Smooth muscle cell (in vitro differentiated cells): ENCODE measurements at regions not wholly inside any gene's neighbourhood (a gene's known extent, or its start where the extent isn't known, plus 50 kb on each side); places are given as distances from the start of the nearest gene placed in this dataset.

Experiments used
- DNase-seq: peaks from one replicate; lab custom pipeline; 2025; ENCODE audit not compliant: unreplicated experiment; lab: John Stamatoyannopoulos, UW
- H2AFZ ChIP-seq: fragments of 200-600 bp; sonication (generic); 2 replicates; pipeline ENCODE4 v1.6.0; 2016; ENCODE audit warnings: antibody characterized with exemption, low read depth, mild to moderate bottlenecking
- H3F3A ChIP-seq: fragments of 200-600 bp; sonication (generic); 2 replicates; pipeline ENCODE4 v1.6.0; 2017; ENCODE audit warnings: antibody characterized with exemption, low read depth
- H3K27ac ChIP-seq: fragments of 200-600 bp; sonication (generic); 2 replicates; pipeline ENCODE4 v1.5.1; 2016; ENCODE audit warnings: low read depth, mild to moderate bottlenecking
- H3K27me3 ChIP-seq: fragments of 200-600 bp; sonication (generic); 2 replicates; pipeline ENCODE4 v1.6.1; 2016; ENCODE audit warnings: low read depth, mild to moderate bottlenecking
- H3K36me3 ChIP-seq: fragments of 200-600 bp; sonication (generic); 2 replicates; pipeline ENCODE4 v1.5.1; 2016; ENCODE audit warnings: low read depth
- H3K4me1 ChIP-seq: fragments of 200-600 bp; sonication (generic); 2 replicates; pipeline ENCODE4 v1.5.1; 2016; ENCODE audit warnings: low read depth
- H3K4me2 ChIP-seq: fragments of 200-600 bp; sonication (generic); 2 replicates; pipeline ENCODE4 v1.6.0; 2016; ENCODE audit warnings: mild to moderate bottlenecking
- H3K4me3 ChIP-seq: fragments of 200-600 bp; sonication (generic); 2 replicates; pipeline ENCODE4 v1.5.1; 2016; ENCODE audit warnings: mild to moderate bottlenecking
- H3K79me2 ChIP-seq: fragments of 200-600 bp; sonication (generic); 2 replicates; pipeline ENCODE4 v1.6.0; 2016; ENCODE audit warnings: low read depth, mild to moderate bottlenecking
- H3K9ac ChIP-seq: fragments of 200-600 bp; sonication (generic); 2 replicates; pipeline ENCODE4 v1.6.0; 2016; ENCODE audit warnings: low read depth
- H3K9me3 ChIP-seq: fragments of 200-600 bp; sonication (generic); replicated peaks from 2 replicates; pipeline ENCODE4 v1.5.1; 2016; ENCODE audit warnings: low read depth
- H4K20me1 ChIP-seq: fragments of 200-600 bp; sonication (generic); 2 replicates; pipeline ENCODE4 v1.6.0; 2016; ENCODE audit warnings: low read depth
- CTCF ChIP-seq: fragments of 200-600 bp; sonication (generic); IDR thresholded peaks from 2 replicates; pipeline ENCODE4 v1.5.1; 2017; ENCODE audit warnings: borderline replicate concordance, mild to moderate bottlenecking, antibody characterized with exemption; ENCODE audit not compliant: insufficient read depth, poor library complexity, severe bottlenecking
- WGBS: methylation state at CpG from one replicate; pipeline ENCODE4 v1.1.7; 2016; ENCODE audit warnings: low lambda C conversion rate; 5-methylcytosine and 5-hydroxymethylcytosine counted together

DNA sequence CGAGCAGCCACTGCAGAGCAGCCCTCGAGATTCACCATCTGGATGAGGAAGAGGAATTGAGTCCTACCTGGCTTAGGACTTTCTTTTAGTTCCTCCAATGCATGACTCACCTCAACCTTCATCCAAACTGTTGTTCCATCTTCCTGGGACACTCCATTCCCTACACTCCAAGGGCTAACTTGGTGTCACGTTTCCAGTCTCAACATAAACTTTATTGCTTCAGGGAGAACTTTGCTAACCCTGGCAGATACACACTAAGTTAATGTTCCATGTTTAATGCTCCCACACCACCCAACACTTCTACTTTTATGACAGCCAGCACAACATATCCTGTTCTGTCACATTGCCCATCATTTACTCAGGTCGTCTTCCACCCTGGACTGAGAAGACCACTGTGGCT is 164.4 kb downstream of the RBM26 start:
- no peak for TF ChIP-seq CTCF
- H3K27ac ChIP-seq = no peak overlapping the region
- H3K4me1 ChIP-seq = no peaks in the 10 kb centered on the region
- H3K4me2 ChIP-seq = no peak overlapping the region
- no peaks in the 10 kb centered on the region for H3K36me3 ChIP-seq
- no peak overlapping the region for H3K4me3 ChIP-seq
- H4K20me1 ChIP-seq = no peaks in the 10 kb centered on the region
- H3K9me3 ChIP-seq = no peaks in the 10 kb centered on the region
- no peaks in the 10 kb centered on the region for H3K79me2 ChIP-seq
- no peak for DNase-seq
- no peaks in the 10 kb centered on the region for H3K27me3 ChIP-seq
- no peaks in the 10 kb centered on the region for H3F3A ChIP-seq
- no peak overlapping the region for H3K9ac ChIP-seq
- H2AFZ ChIP-seq = no peak overlapping the region
- 65% methylated on average over 4 of the region's 4 CpGs for WGBS

GRCh38 chr13:79237981-79238380 is 168.1 kb downstream of the RBM26 start:
- H3K27me3 ChIP-seq = no peaks in the 10 kb centered on the region
- H2AFZ ChIP-seq = no peak overlapping the region
- no peaks in the 10 kb centered on the region for H3K9me3 ChIP-seq
- no peaks in the 10 kb centered on the region for H4K20me1 ChIP-seq
- 80% methylated on average over 4 of the region's 4 CpGs for WGBS
- no peak overlapping the region for H3K4me3 ChIP-seq
- H3K4me1 ChIP-seq = no peaks in the 10 kb centered on the region
- no peaks in the 10 kb centered on the region for H3F3A ChIP-seq
- no peaks in the 10 kb centered on the region for H3K79me2 ChIP-seq
- H3K36me3 ChIP-seq = no peaks in the 10 kb centered on the region
- no peak for TF ChIP-seq CTCF
- no peak overlapping the region for H3K9ac ChIP-seq
- H3K27ac ChIP-seq = no peak overlapping the region
- no peak for DNase-seq
- no peak overlapping the region for H3K4me2 ChIP-seq

- H3K36me3 ChIP-seq = no peaks in the 10 kb centered on the region
- no peaks in the 10 kb centered on the region for H3F3A ChIP-seq
- H3K4me3 ChIP-seq = no peak overlapping the region
- no peak overlapping the region for H2AFZ ChIP-seq
- no peak for TF ChIP-seq CTCF
- peaks cover 5% of the 10 kb centered on the region for H3K4me1 ChIP-seq
- DNase-seq = no peak
- no peaks in the 10 kb centered on the region for H3K9me3 ChIP-seq
- 93% methylated on average over 2 of the region's 2 CpGs for WGBS
- no peaks in the 10 kb centered on the region for H4K20me1 ChIP-seq
- H3K79me2 ChIP-seq = no peaks in the 10 kb centered on the region
- no peak overlapping the region for H3K4me2 ChIP-seq
- no peaks in the 10 kb centered on the region for H3K27me3 ChIP-seq
- H3K27ac ChIP-seq = no peak overlapping the region
- no peak overlapping the region for H3K9ac ChIP-seq
Observed at GRCh38 chr13:79231887-79232286, 174.2 kb downstream of the RBM26 start.

DNA sequence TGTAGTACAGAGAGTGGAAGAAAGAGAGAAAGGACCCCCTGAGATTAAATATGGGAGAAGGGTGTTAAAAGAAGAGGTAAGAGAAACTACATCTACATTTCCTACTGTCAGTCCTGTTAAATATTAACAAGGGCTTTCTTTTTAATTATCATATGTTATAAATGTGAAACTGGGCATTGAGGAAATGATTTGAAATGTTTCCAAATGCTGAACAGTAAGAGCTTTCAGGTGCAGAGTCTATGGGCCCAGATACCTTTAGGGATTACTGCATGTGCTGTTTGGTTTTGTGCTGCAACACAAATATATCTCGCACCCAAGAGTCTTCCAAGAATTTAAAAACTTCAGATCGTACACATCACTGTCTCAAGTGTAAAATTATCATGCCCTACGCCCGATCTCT is 176.3 kb downstream of the RBM26 start:
- no peak for DNase-seq
- no peak overlapping the region for H3K27ac ChIP-seq
- H3K4me2 ChIP-seq = no peak overlapping the region
- H3K4me3 ChIP-seq = no peak overlapping the region
- H3F3A ChIP-seq = no peaks in the 10 kb centered on the region
- H3K36me3 ChIP-seq = no peaks in the 10 kb centered on the region
- TF ChIP-seq CTCF = no peak
- H3K9me3 ChIP-seq = no peaks in the 10 kb centered on the region
- H2AFZ ChIP-seq = no peak overlapping the region
- WGBS = 94% methylated on average over 4 of the region's 4 CpGs
- H3K9ac ChIP-seq = no peak overlapping the region
- H3K27me3 ChIP-seq = no peaks in the 10 kb centered on the region
- no peaks in the 10 kb centered on the region for H4K20me1 ChIP-seq
- H3K4me1 ChIP-seq = peaks cover 5% of the 10 kb centered on the region
- H3K79me2 ChIP-seq = no peaks in the 10 kb centered on the region
